SK-MEL-5 (cell line): ENCODE measurements at regions not wholly inside any gene's neighbourhood (a gene's known extent, or its start where the extent isn't known, plus 50 kb on each side); places are given as distances from the start of the nearest gene placed in this dataset.

Source experiments
- DNase-seq: peaks from one replicate; pipeline ENCODE4 v3.0.0-alpha.2; 2016; ENCODE audit warnings: low read depth, low spot score
- in situ Hi-C: cut with HindIII; loops from 2 replicates; pipeline ENCODE4 v1.10.0; 2016; ENCODE audit warnings: low sequenced_read_pairs, high pct_unique_total_duplicates, low pct_unique_long_range_greater_than_20kb

- in situ Hi-C loops, result no loop called here
- no peak for DNase-seq
Observed at GRCh38 chr3:10555263-10555662, 49.9 kb upstream of the ATP2B2 start.

GRCh38 chr3:10556312-10556711 lies 50.9 kb upstream of the ATP2B2 start:
- no peak for DNase-seq
- in situ Hi-C loops, result no loop called here

GRCh38 chr3:10557250-10557649 lies 51.9 kb upstream of the ATP2B2 start:
- in situ Hi-C loops, result no loop called here

GRCh38 chr3:10557781-10558373 lies 52.5 kb upstream of the ATP2B2 start:
- DNase-seq, result peak; percentile 37
- in situ Hi-C loops, result no loop called here

More at GRCh38 chr3:10557250-10557649, 51.9 kb upstream of the ATP2B2 start:
- no peak for DNase-seq

GRCh38 chr3:10558736-10559135 lies 53.4 kb upstream of the ATP2B2 start:
- in situ Hi-C loops, result no loop called here
- DNase-seq, result no peak

- DNase-seq, result no peak
- in situ Hi-C loops, result no loop called here
Observed at GRCh38 chr3:10560060-10560861, 54.9 kb upstream of the ATP2B2 start.

GRCh38 chr3:10561162-10561945 lies 56.0 kb upstream of the ATP2B2 start:
- in situ Hi-C loops, result no loop called here
- DNase-seq, result no peak

GRCh38 chr3:10561946-10562560 lies 56.7 kb upstream of the ATP2B2 start:
- DNase-seq, result no peak
- in situ Hi-C loops, result no loop called here

GRCh38 chr3:10563396-10563795 lies 58.0 kb upstream of the ATP2B2 start:
- in situ Hi-C loops, result no loop called here

GRCh38 chr3:10565814-10566213 lies 60.4 kb upstream of the ATP2B2 start:
- in situ Hi-C loops, result no loop called here
- no peak for DNase-seq

More at GRCh38 chr3:10563396-10563795, 58.0 kb upstream of the ATP2B2 start:
- DNase-seq, result no peak

GRCh38 chr3:10566451-10566850 lies 61.1 kb upstream of the ATP2B2 start:
- DNase-seq, result no peak
- in situ Hi-C loops, result no loop called here

- no peak for DNase-seq
- in situ Hi-C loops, result no loop called here
Observed at GRCh38 chr3:10568549-10568948, 63.2 kb upstream of the ATP2B2 start.

GRCh38 chr3:10570196-10570946 lies 65.0 kb upstream of the ATP2B2 start:
- in situ Hi-C loops, result no loop called here
- DNase-seq, result no peak

GRCh38 chr3:10574101-10574620 lies 68.8 kb upstream of the ATP2B2 start:
- in situ Hi-C loops, result no loop called here
- DNase-seq, result no peak

- in situ Hi-C loops, result no loop called here
- no peak for DNase-seq
Observed at GRCh38 chr3:10575601-10576160, 70.3 kb upstream of the ATP2B2 start.

- in situ Hi-C loops, result no loop called here
Observed at GRCh38 chr3:10577486-10577885, 72.1 kb upstream of the ATP2B2 start.

GRCh38 chr3:10580426-10580825 lies 75.0 kb upstream of the ATP2B2 start:
- in situ Hi-C loops, result no loop called here
- no peak for DNase-seq

More at GRCh38 chr3:10577486-10577885, 72.1 kb upstream of the ATP2B2 start:
- DNase-seq, result no peak
